HG03064 (cell line): ENCODE measurements at regions not wholly inside any gene's neighbourhood (a gene's known extent, or its start where the extent isn't known, plus 50 kb on each side); places are given as distances from the start of the nearest gene placed in this dataset.

Source experiments
- ATAC-seq: cut with Tn5 transposase; IDR thresholded peaks from one replicate; pipeline ENCODE4 v1.9.1; 2021; ENCODE audit warnings: low read depth; ENCODE audit not compliant: unreplicated experiment

DNA sequence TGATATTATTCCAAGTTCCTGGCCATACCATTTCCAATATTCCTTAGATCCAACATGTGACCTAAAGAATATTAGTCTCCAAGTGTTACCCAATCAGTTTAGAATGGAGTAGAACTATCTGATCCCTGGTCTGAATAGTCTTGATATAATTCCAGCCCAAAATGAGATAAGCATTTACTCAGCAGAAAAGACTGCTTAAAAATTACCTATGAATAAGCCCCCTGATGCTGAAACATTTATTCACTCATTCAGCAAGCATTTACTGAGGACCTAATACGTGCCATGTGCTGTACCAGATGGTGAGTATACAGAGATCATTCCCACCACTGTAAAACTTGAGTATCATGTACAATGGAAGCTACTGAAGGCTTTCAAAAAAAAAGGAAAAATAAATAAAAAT, 157.0 kb downstream of the FAM114A2 start:
- no peak for ATAC-seq

GRCh38 chr5:153880106-153880505, 158.6 kb downstream of the FAM114A2 start:
- ATAC-seq: no peak

DNA sequence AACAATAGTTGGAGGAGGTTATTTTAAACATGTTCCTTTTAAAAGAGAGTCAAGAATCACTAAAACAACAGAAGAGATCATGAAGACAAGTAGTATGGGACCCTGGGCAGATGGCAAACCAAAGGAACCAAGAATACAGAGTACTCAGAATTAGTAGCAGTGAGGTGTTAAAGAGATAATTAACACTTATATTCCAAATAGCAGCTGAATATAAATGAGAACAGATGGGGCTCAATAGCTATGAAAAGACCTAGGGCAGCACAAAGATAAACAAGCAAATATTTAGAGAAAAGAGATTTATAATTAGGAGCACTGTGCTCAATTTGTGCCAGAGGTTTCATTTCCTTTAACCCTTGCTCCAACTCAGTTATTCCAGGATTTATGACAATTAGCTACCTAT, 159.1 kb downstream of the FAM114A2 start:
- ATAC-seq: no peak

GRCh38 chr5:153866176-153866575, 172.5 kb downstream of the FAM114A2 start:
- no peak for ATAC-seq

- ATAC-seq: no peak
These were observed 173.7 kb downstream of the FAM114A2 start for GRCh38 chr5:153865016-153865415.

DNA sequence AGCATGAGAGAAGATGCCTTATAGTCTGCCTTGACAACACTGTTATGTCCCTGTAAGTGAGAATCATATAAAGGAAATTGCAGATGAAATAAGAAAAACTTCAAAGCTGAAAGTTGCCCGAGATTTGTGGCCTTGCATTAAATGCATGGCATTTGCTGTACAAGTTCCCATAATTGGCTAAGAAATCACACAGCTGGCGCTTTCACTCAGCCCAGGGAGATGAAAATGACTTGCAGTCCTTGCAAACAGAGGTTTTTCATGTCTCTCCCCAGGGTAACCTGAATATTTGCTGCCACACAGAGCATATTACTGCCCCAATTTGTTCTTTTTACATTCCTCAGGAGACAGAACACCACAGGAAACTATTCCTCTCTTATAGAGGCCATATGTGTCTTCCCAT, 174.8 kb downstream of the FAM114A2 start:
- ATAC-seq: no peak
